Liver (tissue), 3 donors: ENCODE measurements at regions not wholly inside any gene's neighbourhood (a gene's known extent, or its start where the extent isn't known, plus 50 kb on each side); places are given as distances from the start of the nearest gene placed in this dataset.

Experiments used
- JUND ChIP-seq, 2 donors: IDR thresholded peaks; 2 replicates each; pipeline ENCODE4 v1.6.1; 2016; ENCODE audit warnings: antibody characterized with exemption in 2 of 2
- RAD21 ChIP-seq, 2 donors: IDR thresholded peaks; 2 replicates each; pipeline ENCODE4 v1.6.1; 2016; ENCODE audit warnings: antibody characterized with exemption in 2 of 2, mild to moderate bottlenecking in 2 of 2
- TAF1 ChIP-seq: conservative IDR thresholded peaks from 2 replicates; pipeline ENCODE4 v1.6.1; 2016; ENCODE audit warnings: antibody characterized with exemption, mild to moderate bottlenecking
- YY1 ChIP-seq: IDR thresholded peaks from 2 replicates; pipeline ENCODE4 v1.6.1; 2016; ENCODE audit warnings: antibody characterized with exemption, mild to moderate bottlenecking
- TF ChIP-seq, protein P1 (sequence below): fragments of 150-350 bp; IDR thresholded peaks from 2 replicates; pipeline ENCODE4 v1.5.1; 2017; ENCODE audit warnings: improper control_type of control experiment, low read depth, low read length; ENCODE audit not compliant: missing input control
- TF ChIP-seq, protein P2 (sequence below): IDR thresholded peaks from 2 replicates; pipeline ENCODE4 v1.6.1; 2016; ENCODE audit warnings: antibody characterized with exemption
- TF ChIP-seq, protein P3 (sequence below): IDR thresholded peaks from 2 replicates; pipeline ENCODE4 v1.6.1; 2016; ENCODE audit warnings: antibody characterized with exemption, mild to moderate bottlenecking
- TF ChIP-seq, protein P4 (sequence below): IDR thresholded peaks from 2 replicates; pipeline ENCODE4 v1.6.1; 2016; ENCODE audit warnings: antibody characterized with exemption
- TF ChIP-seq, protein P5 (sequence below): IDR thresholded peaks from 2 replicates; pipeline ENCODE4 v1.6.1; 2016; ENCODE audit warnings: antibody characterized with exemption
- donor health status: healthy.
- donor health status: healthy.

DNA sequence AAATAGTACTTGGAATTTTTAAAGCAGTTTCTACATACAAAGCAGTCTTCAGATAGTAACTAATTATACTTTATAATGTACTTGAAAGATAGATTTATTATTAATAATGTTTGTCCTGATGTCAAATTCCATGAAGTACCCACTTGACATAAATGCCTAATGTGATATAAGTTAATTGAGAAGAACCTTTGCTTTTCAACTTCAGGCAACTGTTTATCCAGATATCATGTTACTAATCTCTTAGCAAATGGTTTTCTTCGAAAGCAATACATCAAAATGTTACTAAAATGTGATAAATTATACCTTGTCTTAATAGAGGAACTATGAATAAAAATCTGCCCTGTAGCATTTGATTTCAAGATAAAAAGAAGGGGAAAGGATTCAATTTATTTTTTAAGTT, 146.8 kb upstream of the FBXL17 start:
- TF ChIP-seq, protein P1, sequence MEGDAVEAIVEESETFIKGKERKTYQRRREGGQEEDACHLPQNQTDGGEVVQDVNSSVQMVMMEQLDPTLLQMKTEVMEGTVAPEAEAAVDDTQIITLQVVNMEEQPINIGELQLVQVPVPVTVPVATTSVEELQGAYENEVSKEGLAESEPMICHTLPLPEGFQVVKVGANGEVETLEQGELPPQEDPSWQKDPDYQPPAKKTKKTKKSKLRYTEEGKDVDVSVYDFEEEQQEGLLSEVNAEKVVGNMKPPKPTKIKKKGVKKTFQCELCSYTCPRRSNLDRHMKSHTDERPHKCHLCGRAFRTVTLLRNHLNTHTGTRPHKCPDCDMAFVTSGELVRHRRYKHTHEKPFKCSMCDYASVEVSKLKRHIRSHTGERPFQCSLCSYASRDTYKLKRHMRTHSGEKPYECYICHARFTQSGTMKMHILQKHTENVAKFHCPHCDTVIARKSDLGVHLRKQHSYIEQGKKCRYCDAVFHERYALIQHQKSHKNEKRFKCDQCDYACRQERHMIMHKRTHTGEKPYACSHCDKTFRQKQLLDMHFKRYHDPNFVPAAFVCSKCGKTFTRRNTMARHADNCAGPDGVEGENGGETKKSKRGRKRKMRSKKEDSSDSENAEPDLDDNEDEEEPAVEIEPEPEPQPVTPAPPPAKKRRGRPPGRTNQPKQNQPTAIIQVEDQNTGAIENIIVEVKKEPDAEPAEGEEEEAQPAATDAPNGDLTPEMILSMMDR = no peak
- TF ChIP-seq, protein P2, sequence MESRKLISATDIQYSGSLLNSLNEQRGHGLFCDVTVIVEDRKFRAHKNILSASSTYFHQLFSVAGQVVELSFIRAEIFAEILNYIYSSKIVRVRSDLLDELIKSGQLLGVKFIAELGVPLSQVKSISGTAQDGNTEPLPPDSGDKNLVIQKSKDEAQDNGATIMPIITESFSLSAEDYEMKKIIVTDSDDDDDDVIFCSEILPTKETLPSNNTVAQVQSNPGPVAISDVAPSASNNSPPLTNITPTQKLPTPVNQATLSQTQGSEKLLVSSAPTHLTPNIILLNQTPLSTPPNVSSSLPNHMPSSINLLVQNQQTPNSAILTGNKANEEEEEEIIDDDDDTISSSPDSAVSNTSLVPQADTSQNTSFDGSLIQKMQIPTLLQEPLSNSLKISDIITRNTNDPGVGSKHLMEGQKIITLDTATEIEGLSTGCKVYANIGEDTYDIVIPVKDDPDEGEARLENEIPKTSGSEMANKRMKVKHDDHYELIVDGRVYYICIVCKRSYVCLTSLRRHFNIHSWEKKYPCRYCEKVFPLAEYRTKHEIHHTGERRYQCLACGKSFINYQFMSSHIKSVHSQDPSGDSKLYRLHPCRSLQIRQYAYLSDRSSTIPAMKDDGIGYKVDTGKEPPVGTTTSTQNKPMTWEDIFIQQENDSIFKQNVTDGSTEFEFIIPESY = no peak
- TF ChIP-seq, protein P3, sequence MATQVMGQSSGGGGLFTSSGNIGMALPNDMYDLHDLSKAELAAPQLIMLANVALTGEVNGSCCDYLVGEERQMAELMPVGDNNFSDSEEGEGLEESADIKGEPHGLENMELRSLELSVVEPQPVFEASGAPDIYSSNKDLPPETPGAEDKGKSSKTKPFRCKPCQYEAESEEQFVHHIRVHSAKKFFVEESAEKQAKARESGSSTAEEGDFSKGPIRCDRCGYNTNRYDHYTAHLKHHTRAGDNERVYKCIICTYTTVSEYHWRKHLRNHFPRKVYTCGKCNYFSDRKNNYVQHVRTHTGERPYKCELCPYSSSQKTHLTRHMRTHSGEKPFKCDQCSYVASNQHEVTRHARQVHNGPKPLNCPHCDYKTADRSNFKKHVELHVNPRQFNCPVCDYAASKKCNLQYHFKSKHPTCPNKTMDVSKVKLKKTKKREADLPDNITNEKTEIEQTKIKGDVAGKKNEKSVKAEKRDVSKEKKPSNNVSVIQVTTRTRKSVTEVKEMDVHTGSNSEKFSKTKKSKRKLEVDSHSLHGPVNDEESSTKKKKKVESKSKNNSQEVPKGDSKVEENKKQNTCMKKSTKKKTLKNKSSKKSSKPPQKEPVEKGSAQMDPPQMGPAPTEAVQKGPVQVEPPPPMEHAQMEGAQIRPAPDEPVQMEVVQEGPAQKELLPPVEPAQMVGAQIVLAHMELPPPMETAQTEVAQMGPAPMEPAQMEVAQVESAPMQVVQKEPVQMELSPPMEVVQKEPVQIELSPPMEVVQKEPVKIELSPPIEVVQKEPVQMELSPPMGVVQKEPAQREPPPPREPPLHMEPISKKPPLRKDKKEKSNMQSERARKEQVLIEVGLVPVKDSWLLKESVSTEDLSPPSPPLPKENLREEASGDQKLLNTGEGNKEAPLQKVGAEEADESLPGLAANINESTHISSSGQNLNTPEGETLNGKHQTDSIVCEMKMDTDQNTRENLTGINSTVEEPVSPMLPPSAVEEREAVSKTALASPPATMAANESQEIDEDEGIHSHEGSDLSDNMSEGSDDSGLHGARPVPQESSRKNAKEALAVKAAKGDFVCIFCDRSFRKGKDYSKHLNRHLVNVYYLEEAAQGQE = no peak
- TF ChIP-seq, protein P4, sequence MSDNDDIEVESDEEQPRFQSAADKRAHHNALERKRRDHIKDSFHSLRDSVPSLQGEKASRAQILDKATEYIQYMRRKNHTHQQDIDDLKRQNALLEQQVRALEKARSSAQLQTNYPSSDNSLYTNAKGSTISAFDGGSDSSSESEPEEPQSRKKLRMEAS = no peak
- TF ChIP-seq TAF1 = no peak
- no peak for TF ChIP-seq JUND (IDR thresholded peaks at IDR 0.05)
- TF ChIP-seq, protein P5, sequence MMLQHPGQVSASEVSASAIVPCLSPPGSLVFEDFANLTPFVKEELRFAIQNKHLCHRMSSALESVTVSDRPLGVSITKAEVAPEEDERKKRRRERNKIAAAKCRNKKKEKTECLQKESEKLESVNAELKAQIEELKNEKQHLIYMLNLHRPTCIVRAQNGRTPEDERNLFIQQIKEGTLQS = no peak
- TF ChIP-seq RAD21 (IDR thresholded peaks at IDR 0.05) = no peak
- TF ChIP-seq YY1 = no peak
